SK-N-SH treated with all-trans-retinoic acid at 6 μM for 48 hours (cell line): ENCODE measurements at regions not wholly inside any gene's neighbourhood (a gene's known extent, or its start where the extent isn't known, plus 50 kb on each side); places are given as distances from the start of the nearest gene placed in this dataset.

Experiments
- ARNTL ChIP-seq: fragments of 450-650 bp; formaldehyde crosslinking; IDR thresholded peaks from 2 replicates; pipeline ENCODE4 v1.5.0; 2020; ENCODE audit warnings: low read depth, mild to moderate bottlenecking, moderate library complexity, borderline replicate concordance
- BACH2 ChIP-seq: fragments of 250-450 bp; sonication (Bioruptor Pico); IDR thresholded peaks from 2 replicates; pipeline ENCODE4 v1.9.0; 2021; ENCODE audit warnings: mild to moderate bottlenecking, borderline replicate concordance
- ESRRG ChIP-seq: fragments of 250-450 bp; sonication (Bioruptor Pico); IDR thresholded peaks from 2 replicates; pipeline ENCODE4 v1.6.1; 2021; ENCODE audit warnings: mild to moderate bottlenecking
- OSR1 ChIP-seq: fragments of 250-450 bp; sonication (Bioruptor Pico); IDR thresholded peaks from 2 replicates; pipeline ENCODE4 v1.8.0; 2022; ENCODE audit warnings: moderate library complexity, mild to moderate bottlenecking, inconsistent platforms
- POU6F1 ChIP-seq: fragments of 250-450 bp; sonication (Bioruptor Pico); IDR thresholded peaks from 2 replicates; pipeline ENCODE4 v1.8.0; 2021; ENCODE audit warnings: low read depth, mild to moderate bottlenecking, moderate library complexity, borderline replicate concordance
- PPARA ChIP-seq: fragments of 250-450 bp; sonication (Bioruptor Pico); IDR thresholded peaks from 2 replicates; pipeline ENCODE4 v1.5.0; 2020; ENCODE audit warnings: mild to moderate bottlenecking, borderline replicate concordance
- RARB ChIP-seq: fragments of 250-450 bp; sonication (Bioruptor Pico); IDR thresholded peaks from 2 replicates; pipeline ENCODE4 v1.8.0; 2021; ENCODE audit warnings: mild to moderate bottlenecking, moderate library complexity
- SNAI2 ChIP-seq: fragments of 250-450 bp; sonication (Bioruptor Pico); IDR thresholded peaks from 2 replicates; pipeline ENCODE4 v1.5.0; 2020; ENCODE audit warnings: mild to moderate bottlenecking, moderate library complexity
- TCF4 ChIP-seq: fragments of 250-450 bp; sonication (Bioruptor Pico); IDR thresholded peaks from 2 replicates; pipeline ENCODE4 v1.8.0; 2021; ENCODE audit warnings: mild to moderate bottlenecking, moderate library complexity, borderline replicate concordance
- ZC3H10 ChIP-seq: fragments of 250-450 bp; sonication (Bioruptor Pico); IDR thresholded peaks from 2 replicates; pipeline ENCODE4 v1.5.1; 2021; ENCODE audit warnings: mild to moderate bottlenecking, moderate library complexity
- ZNF565 ChIP-seq: fragments of 450-650 bp; formaldehyde crosslinking; conservative IDR thresholded peaks from 2 replicates; pipeline ENCODE4 v1.5.0; 2020; ENCODE audit warnings: low read depth, mild to moderate bottlenecking, moderate library complexity
- ZNF70 ChIP-seq: fragments of 450-650 bp; formaldehyde crosslinking; IDR thresholded peaks from 2 replicates; pipeline ENCODE4 v1.5.0; 2020; ENCODE audit warnings: mild to moderate bottlenecking, moderate library complexity
- TF ChIP-seq, protein P1 (sequence below): fragments of 250-450 bp; sonication (Bioruptor Pico); IDR thresholded peaks from 2 replicates; pipeline ENCODE4 v1.8.0; 2020; ENCODE audit warnings: mild to moderate bottlenecking, moderate library complexity, borderline replicate concordance

DNA sequence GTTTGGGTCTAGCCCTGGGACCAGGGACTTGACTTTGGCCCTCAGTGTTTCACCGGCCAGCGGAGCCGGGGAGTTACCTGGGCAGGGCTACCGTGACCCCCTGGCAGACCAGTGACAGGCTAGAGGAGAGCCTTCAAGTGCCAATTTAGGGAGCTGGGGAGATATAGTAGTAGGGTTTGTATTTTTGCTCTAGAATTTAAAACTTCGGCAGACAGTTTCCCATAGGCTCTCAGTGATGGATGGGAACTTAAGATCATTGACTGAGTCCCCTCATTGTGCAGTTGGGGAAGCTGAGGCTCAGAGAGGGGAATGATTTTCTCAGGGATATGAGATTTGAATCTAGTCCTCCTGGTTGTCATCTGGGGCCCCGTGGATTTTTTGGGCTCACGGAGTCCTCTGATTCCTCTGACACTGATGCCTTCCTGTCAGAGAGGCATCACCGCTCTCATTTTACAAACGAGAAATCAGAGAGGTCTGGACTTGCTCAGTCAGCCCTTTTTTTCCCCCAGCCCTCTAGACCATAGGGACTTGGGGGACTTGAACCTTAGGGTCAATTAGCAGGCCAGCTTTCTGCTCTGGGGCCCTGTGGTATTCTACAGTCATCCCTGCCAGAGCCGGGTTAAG is 58.3 kb upstream of the ACOT11 start:
- no peak for TF ChIP-seq POU6F1 (CRISPR knock-in tag)
- TF ChIP-seq, protein P1, sequence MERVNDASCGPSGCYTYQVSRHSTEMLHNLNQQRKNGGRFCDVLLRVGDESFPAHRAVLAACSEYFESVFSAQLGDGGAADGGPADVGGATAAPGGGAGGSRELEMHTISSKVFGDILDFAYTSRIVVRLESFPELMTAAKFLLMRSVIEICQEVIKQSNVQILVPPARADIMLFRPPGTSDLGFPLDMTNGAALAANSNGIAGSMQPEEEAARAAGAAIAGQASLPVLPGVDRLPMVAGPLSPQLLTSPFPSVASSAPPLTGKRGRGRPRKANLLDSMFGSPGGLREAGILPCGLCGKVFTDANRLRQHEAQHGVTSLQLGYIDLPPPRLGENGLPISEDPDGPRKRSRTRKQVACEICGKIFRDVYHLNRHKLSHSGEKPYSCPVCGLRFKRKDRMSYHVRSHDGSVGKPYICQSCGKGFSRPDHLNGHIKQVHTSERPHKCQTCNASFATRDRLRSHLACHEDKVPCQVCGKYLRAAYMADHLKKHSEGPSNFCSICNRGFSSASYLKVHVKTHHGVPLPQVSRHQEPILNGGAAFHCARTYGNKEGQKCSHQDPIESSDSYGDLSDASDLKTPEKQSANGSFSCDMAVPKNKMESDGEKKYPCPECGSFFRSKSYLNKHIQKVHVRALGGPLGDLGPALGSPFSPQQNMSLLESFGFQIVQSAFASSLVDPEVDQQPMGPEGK (CRISPR knock-in tag): no peak
- no peak for TF ChIP-seq RARB (CRISPR knock-in tag)
- TF ChIP-seq PPARA (CRISPR knock-in tag): no peak
- no peak for TF ChIP-seq ARNTL
- TF ChIP-seq BACH2: no peak
- TF ChIP-seq TCF4 (CRISPR knock-in tag): no peak
- TF ChIP-seq SNAI2 (CRISPR knock-in tag): no peak
- TF ChIP-seq ESRRG (CRISPR knock-in tag): no peak
- TF ChIP-seq OSR1: no peak
- no peak for TF ChIP-seq ZNF565 (CRISPR knock-in tag)
- no peak for TF ChIP-seq ZC3H10 (CRISPR knock-in tag)
- no peak for TF ChIP-seq ZNF70 (CRISPR knock-in tag)
